LNCaP clone FGC (cell line): ENCODE measurements at regions not wholly inside any gene's neighbourhood (a gene's known extent, or its start where the extent isn't known, plus 50 kb on each side); places are given as distances from the start of the nearest gene placed in this dataset.

Source experiments
- DNase-seq: peaks from one replicate; pipeline ENCODE4 v3.0.0-alpha.2; 2011; ENCODE audit warnings: low read depth
- H3K4me3 ChIP-seq: 2 replicates; pipeline ENCODE4 v1.5.1; 2011; ENCODE audit warnings: mild to moderate bottlenecking, low read depth, low read length, control low read depth
- TF ChIP-seq, protein P1 (sequence below): IDR thresholded peaks from 2 replicates; pipeline ENCODE4 v1.5.1; 2012; ENCODE audit warnings: mild to moderate bottlenecking; ENCODE audit not compliant: control insufficient read depth, insufficient read depth; ENCODE audit errors: extremely low read depth

DNA sequence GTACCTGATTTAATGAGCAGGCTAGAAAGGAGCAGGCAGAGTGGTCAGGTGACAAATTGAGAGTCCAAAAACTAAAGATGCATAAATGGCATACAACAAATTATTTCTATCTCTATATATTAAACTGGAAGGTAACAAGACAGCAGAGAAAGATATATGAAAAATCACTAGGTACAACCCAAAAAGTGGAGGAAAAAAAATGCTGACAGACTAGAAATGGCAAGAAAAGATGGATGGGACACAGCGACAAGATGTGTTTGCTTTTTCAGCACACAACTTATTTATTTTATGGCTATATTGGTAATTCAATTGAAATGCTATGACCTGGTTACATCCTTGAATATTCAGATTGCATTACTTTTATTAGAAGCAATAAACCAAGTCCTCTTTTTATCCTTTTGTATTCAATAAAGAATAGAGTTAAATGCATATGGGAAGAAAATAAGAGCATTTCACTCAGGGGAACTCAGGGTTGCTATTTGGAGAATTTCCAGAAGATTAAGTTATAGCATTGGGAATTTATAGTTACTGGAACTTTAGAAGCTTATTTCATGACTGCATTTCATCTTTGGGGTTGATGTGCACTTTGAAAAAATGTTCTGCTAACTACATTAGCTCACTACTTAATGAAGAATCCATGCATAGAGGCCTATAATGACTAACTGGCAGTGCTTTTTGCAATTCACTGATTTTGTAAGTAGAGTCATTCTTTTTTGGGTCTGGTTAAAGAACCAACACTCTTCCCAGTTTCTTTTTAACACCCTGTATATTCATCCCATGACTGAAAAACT is 566.6 kb upstream of the TUSC1 start:
- H3K4me3 ChIP-seq, result no peak overlapping the region
- TF ChIP-seq, protein P1, sequence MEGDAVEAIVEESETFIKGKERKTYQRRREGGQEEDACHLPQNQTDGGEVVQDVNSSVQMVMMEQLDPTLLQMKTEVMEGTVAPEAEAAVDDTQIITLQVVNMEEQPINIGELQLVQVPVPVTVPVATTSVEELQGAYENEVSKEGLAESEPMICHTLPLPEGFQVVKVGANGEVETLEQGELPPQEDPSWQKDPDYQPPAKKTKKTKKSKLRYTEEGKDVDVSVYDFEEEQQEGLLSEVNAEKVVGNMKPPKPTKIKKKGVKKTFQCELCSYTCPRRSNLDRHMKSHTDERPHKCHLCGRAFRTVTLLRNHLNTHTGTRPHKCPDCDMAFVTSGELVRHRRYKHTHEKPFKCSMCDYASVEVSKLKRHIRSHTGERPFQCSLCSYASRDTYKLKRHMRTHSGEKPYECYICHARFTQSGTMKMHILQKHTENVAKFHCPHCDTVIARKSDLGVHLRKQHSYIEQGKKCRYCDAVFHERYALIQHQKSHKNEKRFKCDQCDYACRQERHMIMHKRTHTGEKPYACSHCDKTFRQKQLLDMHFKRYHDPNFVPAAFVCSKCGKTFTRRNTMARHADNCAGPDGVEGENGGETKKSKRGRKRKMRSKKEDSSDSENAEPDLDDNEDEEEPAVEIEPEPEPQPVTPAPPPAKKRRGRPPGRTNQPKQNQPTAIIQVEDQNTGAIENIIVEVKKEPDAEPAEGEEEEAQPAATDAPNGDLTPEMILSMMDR, result no peak
- no peak for DNase-seq

DNA sequence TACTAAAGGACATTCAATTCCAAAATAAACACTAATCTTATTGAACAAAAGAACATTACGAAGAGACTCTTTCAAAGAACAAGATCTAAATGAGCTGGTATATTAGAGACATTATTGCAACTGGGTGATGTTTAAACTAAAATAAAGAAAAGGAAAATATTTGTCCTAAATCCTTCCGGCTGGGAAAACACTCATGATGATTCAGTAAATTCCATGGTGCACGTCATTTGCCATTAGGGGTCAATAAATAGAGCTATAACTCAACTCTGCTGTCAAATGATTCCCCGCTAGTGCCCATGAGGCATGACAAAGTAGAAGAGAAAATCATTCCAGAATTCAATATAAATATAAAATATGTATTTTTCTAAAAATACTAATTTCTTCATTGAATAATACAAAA is 565.5 kb upstream of the TUSC1 start:
- no peak overlapping the region for H3K4me3 ChIP-seq
- no peak for DNase-seq
- TF ChIP-seq, protein P1, result no peak

DNA sequence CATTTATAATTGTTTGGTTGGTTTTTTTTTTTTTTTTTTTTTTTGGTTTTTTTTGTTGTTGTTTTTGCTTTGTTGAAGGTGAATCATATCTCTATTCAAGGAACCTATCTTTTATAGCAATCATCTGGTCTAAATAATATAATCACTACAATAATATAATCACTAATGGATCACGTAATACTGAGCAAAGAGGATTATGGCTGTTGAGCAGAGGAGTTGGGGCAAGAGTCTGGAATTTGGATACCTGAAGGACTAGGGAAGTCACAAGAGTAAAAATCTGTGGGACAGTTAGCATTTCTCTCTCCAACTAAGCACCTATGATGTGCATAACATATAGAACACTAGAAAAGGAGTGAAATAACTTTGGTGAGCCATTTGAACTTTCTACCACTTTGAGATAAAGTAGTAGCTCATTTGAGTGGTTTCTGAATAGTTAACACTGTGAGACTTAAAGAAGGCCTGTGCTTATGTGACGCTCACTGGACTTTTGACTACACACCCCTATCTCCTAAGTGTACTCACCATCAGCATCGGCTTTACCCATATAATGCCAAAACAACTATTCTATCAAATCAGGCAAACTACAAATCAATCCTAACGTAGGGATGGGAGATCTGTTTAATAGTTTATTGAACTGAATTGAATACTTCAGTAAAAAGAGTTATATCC is 564.9 kb upstream of the TUSC1 start:
- TF ChIP-seq, protein P1, result no peak
- DNase-seq, result no peak
- H3K4me3 ChIP-seq, result no peak overlapping the region

DNA sequence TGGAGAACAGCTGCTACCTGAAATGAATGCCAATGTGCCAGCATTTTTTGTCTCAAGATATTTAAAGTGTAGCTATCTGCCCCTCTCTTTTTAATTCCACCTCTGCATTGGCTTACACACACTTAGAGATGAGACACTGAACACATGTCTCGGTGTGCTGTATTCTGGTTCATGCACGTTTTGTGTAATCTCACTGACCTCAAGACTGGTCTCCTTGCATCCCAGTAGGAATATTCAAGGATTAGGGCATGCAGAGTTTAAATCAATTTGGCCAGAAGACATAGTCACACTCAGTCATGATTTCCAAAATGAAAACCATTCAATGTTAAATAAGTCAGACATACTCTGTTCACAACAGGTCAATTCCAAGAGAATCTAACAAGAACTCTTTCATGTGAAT is 561.8 kb upstream of the TUSC1 start:
- TF ChIP-seq, protein P1, result no peak

DNA sequence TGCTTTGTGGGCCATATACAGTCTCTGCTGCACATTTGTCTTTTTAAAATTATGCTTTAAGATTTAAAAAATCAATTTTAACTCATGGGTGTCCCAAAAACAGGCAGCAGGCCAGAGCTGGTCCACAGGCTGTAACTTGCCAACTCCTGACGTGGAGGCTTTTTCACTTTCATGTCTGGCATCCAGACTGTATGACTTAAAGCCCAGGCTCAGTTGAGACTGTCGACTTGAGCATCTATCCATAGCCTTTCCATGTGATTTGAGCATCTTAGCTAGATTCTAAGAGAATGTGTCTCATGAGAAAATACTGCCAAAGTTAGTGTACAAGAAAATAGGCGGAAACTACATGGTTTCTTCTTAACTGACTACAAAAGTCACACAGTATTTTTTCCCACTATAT is 559.0 kb upstream of the TUSC1 start:
- TF ChIP-seq, protein P1, result no peak
- H3K4me3 ChIP-seq, result no peak overlapping the region
- no peak for DNase-seq

More for the DNA sequence above, 561.8 kb upstream of the TUSC1 start:
- DNase-seq, result no peak
- H3K4me3 ChIP-seq, result no peak overlapping the region

DNA sequence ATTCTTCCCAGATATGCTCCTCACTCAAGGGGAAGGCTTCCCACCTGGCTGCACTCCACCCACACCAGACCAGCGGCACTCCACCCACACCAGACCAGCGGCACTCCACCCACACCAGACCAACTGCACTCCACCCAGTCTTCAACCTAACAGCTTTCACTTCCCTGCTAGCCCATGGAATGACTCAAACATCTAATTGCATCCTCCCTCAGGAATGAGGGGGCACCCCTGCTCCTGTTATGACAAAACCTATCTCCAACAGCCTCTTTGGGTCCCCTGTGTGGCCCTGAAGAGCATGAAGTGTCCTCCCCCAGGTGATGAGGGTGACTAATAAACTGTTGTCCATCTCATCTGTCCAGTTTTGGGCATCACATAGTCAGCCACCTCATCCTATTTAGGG is 556.6 kb upstream of the TUSC1 start:
- no peak for DNase-seq
- no peak overlapping the region for H3K4me3 ChIP-seq

More for the DNA sequence above, 556.6 kb upstream of the TUSC1 start:
- TF ChIP-seq, protein P1, result no peak
